A549 (cell line): ENCODE measurements at regions not wholly inside any gene's neighbourhood (a gene's known extent, or its start where the extent isn't known, plus 50 kb on each side); places are given as distances from the start of the nearest gene placed in this dataset.

Source experiments
- ATAC-seq, 2 experiments: fragments of 200-7000 bp in 1 of 2; fragments of >200 bp in 1 of 2; cut with Nextera tagmentation in 1 of 2; cut with Tn5 transposase in 1 of 2; 3 replicates each; pipeline versions ENCODE4 v1.8.0 to v1.9.1; 2018 to 2020; ENCODE audit warnings: mild to moderate bottlenecking in 1 of 2, moderate library complexity in 1 of 2
- CTCF ChIA-PET: fragments of 300-600 bp; sonication (Branson Sonifier 250); formaldehyde crosslinking; extraction: SDS; loops from one replicate; lab custom pipeline; 2021; ENCODE audit warnings: antibody characterized with exemption, inconsistent platforms; lab: Yijun Ruan, JAX
- POLR2A ChIA-PET: fragments of 350-600 bp; formaldehyde crosslinking; extraction: SDS; loops from one replicate; lab custom pipeline; 2021; ENCODE audit warnings: antibody characterized with exemption, inconsistent platforms; lab: Yijun Ruan, JAX
- DNase-seq, 2 experiments: peaks; one replicate each; pipeline versions ENCODE4 v3.0.0 to v3.0.0-alpha.2; 2011 to 2016; ENCODE audit warnings: low read depth in 1 of 2, low spot score in 1 of 2
- FAIRE-seq: peaks from 2 replicates; lab custom pipeline; 2011; peaks lifted over from hg19 to GRCh38; lab: Jason Lieb, UNC
- H3K27ac ChIP-seq, 2 experiments: fragments of >200 bp; sonication (Bioruptor Twin); formaldehyde crosslinking; 3 replicates each; pipeline ENCODE4 v1.5.1; 2016 to 2017
- H3K4me1 ChIP-seq: fragments of >200 bp; sonication (Bioruptor Twin); formaldehyde crosslinking; 3 replicates; pipeline ENCODE4 v1.6.1; 2016
- H3K4me2 ChIP-seq: fragments of >200 bp; sonication (Bioruptor Twin); formaldehyde crosslinking; 3 replicates; pipeline ENCODE4 v1.6.1; 2016
- H3K4me3 ChIP-seq: fragments of >200 bp; sonication (Bioruptor Twin); formaldehyde crosslinking; 3 replicates; pipeline ENCODE4 v1.5.1; 2016
- H3K9me3 ChIP-seq: fragments of >200 bp; sonication (Bioruptor Twin); formaldehyde crosslinking; 3 replicates; pipeline ENCODE4 v1.6.1; 2016
- BHLHE40 ChIP-seq: IDR thresholded peaks from 2 replicates; pipeline ENCODE4 v1.6.1; 2012; ENCODE audit warnings: low read depth, low read length, inconsistent platforms
- CEBPB ChIP-seq, 2 experiments: fragments of >200 bp in 1 of 2; sonication (Bioruptor Twin) in 1 of 2; formaldehyde crosslinking in 1 of 2; IDR thresholded peaks; 2 replicates each; pipeline ENCODE4 v1.6.1; 2012 to 2016
- CHD2 ChIP-seq: fragments of 150-350 bp; IDR thresholded peaks from 2 replicates; pipeline ENCODE4 v1.6.1; 2014; ENCODE audit warnings: low read length; ENCODE audit not compliant: partially characterized antibody
- EP300 ChIP-seq, 2 experiments: fragments of >200 bp; sonication (Bioruptor Twin); formaldehyde crosslinking; IDR thresholded peaks; 2 replicates in 1 of 2; 3 replicates in 1 of 2; pipeline ENCODE4 v1.6.1; 2016 to 2017
- HES2 ChIP-seq: fragments of >200 bp; sonication (Bioruptor Twin); formaldehyde crosslinking; IDR thresholded peaks from 2 replicates; pipeline ENCODE4 v1.6.1; 2016
- HEYL ChIP-seq: fragments of 250-450 bp; sonication (Bioruptor Pico); IDR thresholded peaks from 2 replicates; pipeline ENCODE4 v1.8.0; 2021; ENCODE audit warnings: mild to moderate bottlenecking, moderate library complexity
- HMGXB4 ChIP-seq: fragments of 250-450 bp; sonication (Bioruptor Pico); IDR thresholded peaks from 2 replicates; pipeline ENCODE4 v1.5.0; 2021; ENCODE audit warnings: mild to moderate bottlenecking, moderate library complexity, borderline replicate concordance
- JUN ChIP-seq, 2 experiments: fragments of >200 bp; sonication (Bioruptor Twin); formaldehyde crosslinking; IDR thresholded peaks; 2 replicates in 1 of 2; 3 replicates in 1 of 2; pipeline ENCODE4 v1.6.1; 2016 to 2017
- KDM1A ChIP-seq: fragments of 200-600 bp; sonication (generic); IDR thresholded peaks from 2 replicates; pipeline ENCODE4 v1.6.1; 2016; ENCODE audit warnings: low read depth, mild to moderate bottlenecking
- KDM5A ChIP-seq: fragments of 200-600 bp; sonication (generic); IDR thresholded peaks from 2 replicates; pipeline ENCODE4 v1.6.1; 2016; ENCODE audit warnings: antibody characterized with exemption, mild to moderate bottlenecking
- MAZ ChIP-seq: fragments of 150-350 bp; IDR thresholded peaks from 2 replicates; pipeline ENCODE4 v1.6.1; 2014; ENCODE audit warnings: antibody characterized with exemption, low read depth, low read length, borderline replicate concordance
- MYC ChIP-seq: IDR thresholded peaks from 2 replicates; pipeline ENCODE4 v1.6.1; 2012; ENCODE audit warnings: mild to moderate bottlenecking, inconsistent platforms, low read length, improper control_type of control experiment, borderline replicate concordance
- NR3C1 ChIP-seq: fragments of >200 bp; sonication (Bioruptor Twin); formaldehyde crosslinking; IDR thresholded peaks from 3 replicates; pipeline ENCODE4 v1.6.1; 2017
- PBX3 ChIP-seq: IDR thresholded peaks from 2 replicates; pipeline ENCODE4 v1.6.1; 2012
- PHF8 ChIP-seq: fragments of 200-600 bp; sonication (generic); IDR thresholded peaks from 2 replicates; pipeline ENCODE4 v1.6.1; 2016; ENCODE audit warnings: low read depth, mild to moderate bottlenecking, antibody characterized with exemption, moderate library complexity, borderline replicate concordance
- POLR2A ChIP-seq: IDR thresholded peaks from 2 replicates; pipeline ENCODE4 v1.6.1; 2012; ENCODE audit warnings: mild to moderate bottlenecking, low read length
- RAD21 ChIP-seq, 2 experiments: fragments of >200 bp in 1 of 2; sonication (Bioruptor Twin) in 1 of 2; formaldehyde crosslinking in 1 of 2; IDR thresholded peaks in 1 of 2; conservative IDR thresholded peaks in 1 of 2; 2 replicates in 1 of 2; 3 replicates in 1 of 2; pipeline ENCODE4 v1.6.1; 2012 to 2018; ENCODE audit warnings: inconsistent platforms in 1 of 2
- RCOR1 ChIP-seq: fragments of 150-350 bp; IDR thresholded peaks from 2 replicates; pipeline ENCODE4 v1.6.1; 2014; ENCODE audit warnings: antibody characterized with exemption, low read length, low read depth
- WGBS: methylation state at CpG from one replicate; pipeline ENCODE4 v1.1.6; 2017; ENCODE audit errors: missing lambda C conversion rate; 5-methylcytosine and 5-hydroxymethylcytosine counted together

- WGBS = 40% methylated on average over 2 of the region's 2 CpGs
- 0 out of 3 replicates have a peak, but pooled peaks cover 4% of the 10 kb centered on the region for H3K9me3 ChIP-seq
- ATAC-seq (no peak), DNase-seq (no peak), FAIRE-seq (no peak)
- TF ChIP-seq CEBPB (IDR thresholded peaks at IDR 0.05) (0 out of 4 replicates have a peak, but pooled peaks of 1 of the 2 experiments have one; percentile 17), CHD2 (no peak)
- POLR2A ChIA-PET = no interaction called here
- H3K4me2 ChIP-seq = no peak overlapping the region
- no peaks in the 10 kb centered on the region for H3K4me1 ChIP-seq
- CTCF ChIA-PET = no interaction called here
- no peak overlapping the region for H3K27ac ChIP-seq
- no peak overlapping the region for H3K4me3 ChIP-seq
These were observed 498.7 kb upstream of the ACVR2A start for GRCh38 chr2:147346142-147346541.

GRCh38 chr2:147345246-147345645 lies 499.6 kb upstream of the ACVR2A start:
- Histone ChIP-seq H3K4me1 (no peaks in the 10 kb centered on the region), H3K9me3 (0 out of 3 replicates have a peak, but pooled peaks cover 4% of the 10 kb centered on the region), H3K4me2 (no peak overlapping the region), H3K4me3 (no peak overlapping the region), H3K27ac (no peak overlapping the region)
- WGBS = 55% methylated on average over 1 of the region's 1 CpG
- ATAC-seq = no peak
- no peak for DNase-seq
- ChIA-PET POLR2A (no interaction called here), CTCF (no interaction called here)
- no peak for FAIRE-seq
- no peak for TF ChIP-seq POLR2A
- TF ChIP-seq KDM5A = no peak
- TF ChIP-seq JUN (IDR thresholded peaks at IDR 0.05) = no peak
- TF ChIP-seq HES2 = no peak
- TF ChIP-seq PBX3 = no peak
- no peak for TF ChIP-seq RCOR1
- no peak for TF ChIP-seq MYC
- no peak for TF ChIP-seq MAZ
- no peak for TF ChIP-seq HEYL
- TF ChIP-seq BHLHE40 = no peak
- no peak for TF ChIP-seq KDM1A
- no peak for TF ChIP-seq EP300 (IDR thresholded peaks at IDR 0.05)

- Histone ChIP-seq H3K27ac (no peak overlapping the region), H3K4me1 (no peaks in the 10 kb centered on the region), H3K9me3 (0 out of 3 replicates have a peak, but pooled peaks cover 4% of the 10 kb centered on the region), H3K4me3 (no peak overlapping the region), H3K4me2 (no peak overlapping the region)
- CTCF ChIA-PET = no interaction called here
- no peak for TF ChIP-seq NR3C1
- no peak for TF ChIP-seq PHF8
- no peak for TF ChIP-seq HMGXB4 (CRISPR knock-in tag)
- no peak for DNase-seq
- POLR2A ChIA-PET = no interaction called here
- no peak for ATAC-seq
- FAIRE-seq = no peak
- WGBS = 87% methylated on average over 1 of the region's 1 CpG
These were observed 502.5 kb upstream of the ACVR2A start for GRCh38 chr2:147342329-147342728.

GRCh38 chr2:147331790-147332419 lies 512.9 kb upstream of the ACVR2A start:
- Histone ChIP-seq H3K27ac (no peak overlapping the region), H3K9me3 (no peaks in the 10 kb centered on the region), H3K4me1 (no peaks in the 10 kb centered on the region), H3K4me3 (no peak overlapping the region), H3K4me2 (no peak overlapping the region)
- WGBS = under 1% methylated on average over 4 of the region's 4 CpGs
- DNase-seq = peak in 1 of 2 experiments; percentile 11
- TF ChIP-seq MAZ = no peak
- TF ChIP-seq KDM5A = no peak
- no peak for TF ChIP-seq PBX3
- peak in 1 of 2 experiments; percentile 24; a peak in 1 of 5 replicates for TF ChIP-seq RAD21 (conservative IDR thresholded peaks at IDR 0.05 in 1 of 2, IDR thresholded peaks at IDR 0.05 in 1 of 2)
- no peak for TF ChIP-seq BHLHE40
- POLR2A ChIA-PET = no interaction called here
- ATAC-seq = no peak
- CTCF ChIA-PET = no interaction called here
- no peak for FAIRE-seq
